SH-SY5Y (cell line): ENCODE measurements at regions not wholly inside any gene's neighbourhood (a gene's known extent, or its start where the extent isn't known, plus 50 kb on each side); places are given as distances from the start of the nearest gene placed in this dataset.

Source experiments
- GATA2 ChIP-seq: IDR thresholded peaks from 2 replicates; pipeline ENCODE4 v1.6.1; 2011; ENCODE audit warnings: mild to moderate bottlenecking, low read depth, low read length
- GATA3 ChIP-seq: IDR thresholded peaks from 2 replicates; pipeline ENCODE4 v1.6.1; 2011; ENCODE audit warnings: low read depth, mild to moderate bottlenecking, low read length, moderate library complexity

- TF ChIP-seq GATA3 (no peak), GATA2 (no peak)
These were observed 265.6 kb downstream of the NSG2 start for GRCh38 chr5:174311121-174311520.

GRCh38 chr5:174311531-174312269 lies 266.2 kb downstream of the NSG2 start:
- TF ChIP-seq GATA3 (no peak), GATA2 (no peak)

- TF ChIP-seq GATA3, result no peak
These were observed 266.7 kb downstream of the NSG2 start for GRCh38 chr5:174312270-174312617.

- TF ChIP-seq GATA2, result no peak
- no peak for TF ChIP-seq GATA3
These were observed 267.1 kb downstream of the NSG2 start for GRCh38 chr5:174312641-174313040.

- TF ChIP-seq GATA3, result no peak
- TF ChIP-seq GATA2, result no peak
These were observed 268.1 kb downstream of the NSG2 start for GRCh38 chr5:174313615-174314014.

- TF ChIP-seq GATA3, result no peak
- no peak for TF ChIP-seq GATA2
These were observed 268.8 kb downstream of the NSG2 start for GRCh38 chr5:174314261-174314660.

- TF ChIP-seq GATA3 (no peak), GATA2 (no peak)
These were observed 270.0 kb downstream of the NSG2 start for GRCh38 chr5:174315471-174315870.

- no peak for TF ChIP-seq GATA3
These were observed 270.4 kb downstream of the NSG2 start for GRCh38 chr5:174315871-174316270.

GRCh38 chr5:174316326-174316725 lies 270.8 kb downstream of the NSG2 start:
- no peak for TF ChIP-seq GATA2
- no peak for TF ChIP-seq GATA3

GRCh38 chr5:174317256-174317894 lies 271.9 kb downstream of the NSG2 start:
- no peak for TF ChIP-seq GATA3
- TF ChIP-seq GATA2, result no peak

- TF ChIP-seq GATA2 (no peak), GATA3 (no peak)
These were observed 273.1 kb downstream of the NSG2 start for GRCh38 chr5:174318578-174318977.

- TF ChIP-seq GATA3 (no peak), GATA2 (no peak)
These were observed 274.0 kb downstream of the NSG2 start for GRCh38 chr5:174319551-174319950.

GRCh38 chr5:174320051-174320450 lies 274.5 kb downstream of the NSG2 start:
- TF ChIP-seq GATA2, result no peak
- no peak for TF ChIP-seq GATA3

- TF ChIP-seq GATA3 (no peak), GATA2 (no peak)
These were observed 278.4 kb downstream of the NSG2 start for GRCh38 chr5:174323878-174324281.

- TF ChIP-seq GATA3 (no peak), GATA2 (no peak)
These were observed 279.2 kb downstream of the NSG2 start for GRCh38 chr5:174324680-174325079.

- TF ChIP-seq GATA3, result no peak
- TF ChIP-seq GATA2, result no peak
These were observed 279.9 kb downstream of the NSG2 start for GRCh38 chr5:174325431-174325830.

GRCh38 chr5:174325961-174326360 lies 280.5 kb downstream of the NSG2 start:
- TF ChIP-seq GATA3 (no peak), GATA2 (no peak)
